Lung (tissue), 11 donors: ENCODE measurements at regions not wholly inside any gene's neighbourhood (a gene's known extent, or its start where the extent isn't known, plus 50 kb on each side); places are given as distances from the start of the nearest gene placed in this dataset.

Experiments used
- ATAC-seq: fragments of 200-7000 bp; cut with Tn5 transposase; one replicate; pipeline ENCODE4 v1.9.1; 2020; ENCODE audit warnings: moderate number of reproducible peaks; ENCODE audit not compliant: insufficient read depth, low FRiP score
- DNase-seq, 3 donors: peaks; one replicate each; pipeline ENCODE4 v3.0.0-alpha.2; 2013 to 2017
- H3K27ac ChIP-seq, 2 donors: one replicate each; pipeline ENCODE4 v1.5.1; 2013; ENCODE audit warnings: mild to moderate bottlenecking in 2 of 2, moderate library complexity in 2 of 2, control low read depth in 1 of 2, inconsistent platforms in 1 of 2, low read depth in 1 of 2, low read length in 1 of 2
- H3K27me3 ChIP-seq, 3 donors: one replicate each; pipeline ENCODE4 v1.5.1; 2013; ENCODE audit warnings: low read length in 2 of 3; ENCODE audit not compliant: control insufficient read depth in 3 of 3, insufficient read depth in 3 of 3
- H3K36me3 ChIP-seq, 4 donors: one replicate each; pipeline ENCODE4 v1.5.1; 2013; ENCODE audit warnings: low read length in 4 of 4, mild to moderate bottlenecking in 1 of 4, moderate library complexity in 1 of 4; ENCODE audit not compliant: control insufficient read depth in 4 of 4, insufficient read depth in 4 of 4
- H3K4me1 ChIP-seq, 5 donors: one replicate each; pipeline ENCODE4 v1.5.1; 2013; ENCODE audit warnings: low read length in 5 of 5, mild to moderate bottlenecking in 2 of 5, moderate library complexity in 1 of 5; ENCODE audit not compliant: control insufficient read depth in 5 of 5, insufficient read depth in 5 of 5
- H3K4me3 ChIP-seq: one replicate; pipeline ENCODE4 v1.5.1; 2013; ENCODE audit warnings: mild to moderate bottlenecking, control low read depth, moderate library complexity
- H3K9ac ChIP-seq, 2 donors: one replicate each; pipeline ENCODE4 v1.5.1; 2013; ENCODE audit warnings: low read length in 2 of 2, control low read depth in 1 of 2; ENCODE audit not compliant: insufficient read depth in 1 of 2
- H3K9me3 ChIP-seq, 4 donors: one replicate each; pipeline ENCODE4 v1.5.1; 2013; ENCODE audit warnings: low read length in 3 of 4, mild to moderate bottlenecking in 1 of 4, moderate library complexity in 1 of 4; ENCODE audit not compliant: control insufficient read depth in 4 of 4, insufficient read depth in 3 of 4
- CTCF ChIP-seq: IDR thresholded peaks from 2 replicates; pipeline ENCODE4 v1.5.1; 2012; ENCODE audit warnings: mild to moderate bottlenecking; ENCODE audit errors: control extremely low read depth, extremely low read depth
- WGBS, 2 donors: extraction: QIAGEN DNeasy Blood & Tissue Kit; methylation state at CpG; one replicate each; pipeline ENCODE4 v1.1.7; 2013; 5-methylcytosine and 5-hydroxymethylcytosine counted together
- donor health status: control.
- donor health status: control.
- donor health status: Bipolar disorder and iron deficiency.
- donor health status: healthy.
- donor health status: DM: yes; HTN: yes; CAD: no.

- ATAC-seq (no peak), DNase-seq (no peak)
- TF ChIP-seq CTCF, result no peak
- Histone ChIP-seq H3K9me3 (no peaks in the 10 kb centered on the region), H3K27me3 (peaks cover 0 to 5% (median 2%) of the 10 kb centered on the region in 3 donors), H3K4me1 (no peaks in the 10 kb centered on the region), H3K36me3 (no peaks in the 10 kb centered on the region), H3K9ac (no peak overlapping the region), H3K27ac (no peak overlapping the region), H3K4me3 (no peak overlapping the region)
- WGBS, 2 donors, result 70 to 79% methylated on average over 6 of the region's 6 CpGs
These were observed 153.8 kb downstream of the ATG4C start for GRCh38 chr1:62937634-62938296.

GRCh38 chr1:62941780-62942179, 157.8 kb downstream of the ATG4C start:
- Histone ChIP-seq H3K36me3 (no peaks in the 10 kb centered on the region), H3K27me3 (peaks cover 0 to 4% (median 0%) of the 10 kb centered on the region in 3 donors), H3K4me1 (no peaks in the 10 kb centered on the region), H3K9ac (no peak overlapping the region), H3K27ac (no peak overlapping the region), H3K9me3 (no peaks in the 10 kb centered on the region), H3K4me3 (no peak overlapping the region)
- ATAC-seq (no peak), DNase-seq (peak in 1 of 3 donors; percentile 8)
- TF ChIP-seq CTCF, result no peak
- WGBS, 2 donors, result 76% methylated on average over 1 to 2 of the region's 2 CpGs

GRCh38 chr1:62946511-62946910, 162.6 kb downstream of the ATG4C start:
- H3K27me3 ChIP-seq, result peaks cover 0 to 5% (median 4%) of the 10 kb centered on the region in 3 donors
- H3K9ac ChIP-seq, result no peak overlapping the region
- no peaks in the 10 kb centered on the region for H3K9me3 ChIP-seq
- no peaks in the 10 kb centered on the region for H3K4me1 ChIP-seq
- H3K4me3 ChIP-seq, result no peak overlapping the region
- no peak for TF ChIP-seq CTCF
- no peak overlapping the region for H3K27ac ChIP-seq
- DNase-seq, result no peak
- 85 to 88% methylated on average over 5 of the region's 5 CpGs for WGBS, 2 donors
- H3K36me3 ChIP-seq, result no peaks in the 10 kb centered on the region
- no peak for ATAC-seq

GRCh38 chr1:62951428-62951827, 167.5 kb downstream of the ATG4C start:
- Histone ChIP-seq H3K9ac (no peak overlapping the region), H3K4me1 (no peaks in the 10 kb centered on the region), H3K27ac (no peak overlapping the region), H3K4me3 (no peak overlapping the region), H3K9me3 (no peaks in the 10 kb centered on the region), H3K36me3 (no peaks in the 10 kb centered on the region), H3K27me3 (peaks cover 0 to 12% (median 8%) of the 10 kb centered on the region in 3 donors)
- 61 to 68% methylated on average over 3 of the region's 3 CpGs for WGBS, 2 donors
- DNase-seq (no peak), ATAC-seq (no peak)
- TF ChIP-seq CTCF, result no peak
